ENCODE measurements at regions not wholly inside any gene's neighbourhood (a gene's known extent, or its start where the extent isn't known, plus 50 kb on each side); places are given as distances from the start of the nearest gene placed in this dataset.

GRCh38 chr4:24686866-24687692 lies 102.7 kb upstream of the DHX15 start:
- Histone ChIP-seq H3K27ac (ENCODE audit: low read length) (no peak overlapping the region), H3K9me3 (ENCODE audit: control insufficient read depth in 2 of 2, low read length in 2 of 2) (no peaks in the 10 kb centered on the region), H3K9ac (ENCODE audit: low read length in 2 of 2) (no peak overlapping the region), H3K27me3 (ENCODE audit: control insufficient read depth in 1 of 2, insufficient read depth in 2 of 2, low read length in 2 of 2) (no peaks in the 10 kb centered on the region), H3K4me3 (ENCODE audit: low read length in 2 of 2) (no peak overlapping the region), H3K4me1 (ENCODE audit: control insufficient read depth, insufficient read depth, low read length) (peaks cover 3% of the 10 kb centered on the region), H3K36me3 (ENCODE audit: control insufficient read depth in 2 of 2, insufficient read depth in 2 of 2, low read length in 2 of 2) (no peaks in the 10 kb centered on the region)

- Histone ChIP-seq H3K4me3 (ENCODE audit: low read length in 2 of 2) (no peak overlapping the region), H3K9me3 (ENCODE audit: control insufficient read depth in 2 of 2, low read length in 2 of 2) (peaks cover 4 to 6% of the 10 kb centered on the region in 2 donors), H3K36me3 (ENCODE audit: control insufficient read depth in 2 of 2, insufficient read depth in 2 of 2, low read length in 2 of 2) (no peaks in the 10 kb centered on the region), H3K27ac (ENCODE audit: low read length) (no peak overlapping the region), H3K9ac (ENCODE audit: low read length in 2 of 2) (no peak overlapping the region), H3K27me3 (ENCODE audit: control insufficient read depth in 1 of 2, insufficient read depth in 2 of 2, low read length in 2 of 2) (no peaks in the 10 kb centered on the region), H3K4me1 (ENCODE audit: control insufficient read depth, insufficient read depth, low read length) (peaks cover 3% of the 10 kb centered on the region)
Measured at GRCh38 chr4:24688453-24688852, 104.1 kb upstream of the DHX15 start.

DNA sequence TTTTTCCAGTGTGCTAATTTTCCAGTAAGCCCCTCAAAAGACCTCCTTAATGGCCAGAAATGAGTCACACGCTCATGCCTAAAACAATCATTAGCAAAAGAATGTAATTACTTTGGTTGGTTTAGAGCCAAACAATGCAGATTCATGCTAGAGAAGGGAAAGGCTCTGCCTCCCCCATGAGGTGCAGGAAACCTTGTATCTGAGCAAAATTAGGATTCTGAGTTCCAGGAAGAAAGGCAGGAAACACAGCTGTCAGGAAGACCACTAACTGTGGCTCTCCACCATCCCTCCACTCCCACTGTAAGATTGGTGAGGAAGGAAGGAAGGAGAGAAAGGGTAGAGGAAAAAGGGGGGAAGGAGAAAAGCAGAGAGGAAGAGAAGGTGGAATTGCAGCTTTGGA lies 104.9 kb upstream of the DHX15 start:
- Histone ChIP-seq H3K9ac (ENCODE audit: low read length in 2 of 2) (no peak overlapping the region), H3K9me3 (ENCODE audit: control insufficient read depth in 2 of 2, low read length in 2 of 2) (peaks cover 4 to 6% of the 10 kb centered on the region in 2 donors), H3K4me1 (ENCODE audit: control insufficient read depth, insufficient read depth, low read length) (peaks cover 3% of the 10 kb centered on the region), H3K27me3 (ENCODE audit: control insufficient read depth in 1 of 2, insufficient read depth in 2 of 2, low read length in 2 of 2) (no peaks in the 10 kb centered on the region), H3K4me3 (ENCODE audit: low read length in 2 of 2) (no peak overlapping the region), H3K27ac (ENCODE audit: low read length) (no peak overlapping the region), H3K36me3 (ENCODE audit: control insufficient read depth in 2 of 2, insufficient read depth in 2 of 2, low read length in 2 of 2) (no peaks in the 10 kb centered on the region)

- no peak overlapping the region for H3K4me3 ChIP-seq (ENCODE audit: low read length in 2 of 2)
- peaks cover 4 to 6% of the 10 kb centered on the region in 2 donors for H3K9me3 ChIP-seq (ENCODE audit: control insufficient read depth in 2 of 2, low read length in 2 of 2)
- no peak overlapping the region for H3K9ac ChIP-seq (ENCODE audit: low read length in 2 of 2)
- H3K4me1 ChIP-seq (ENCODE audit: control insufficient read depth, insufficient read depth, low read length) = peaks cover 3% of the 10 kb centered on the region
- no peaks in the 10 kb centered on the region for H3K27me3 ChIP-seq (ENCODE audit: control insufficient read depth in 1 of 2, insufficient read depth in 2 of 2, low read length in 2 of 2)
- no peak overlapping the region for H3K27ac ChIP-seq (ENCODE audit: low read length)
- no peaks in the 10 kb centered on the region for H3K36me3 ChIP-seq (ENCODE audit: control insufficient read depth in 2 of 2, insufficient read depth in 2 of 2, low read length in 2 of 2)
Measured at GRCh38 chr4:24690436-24690835, 104.9 kb upstream of the SOD3 start.

DNA sequence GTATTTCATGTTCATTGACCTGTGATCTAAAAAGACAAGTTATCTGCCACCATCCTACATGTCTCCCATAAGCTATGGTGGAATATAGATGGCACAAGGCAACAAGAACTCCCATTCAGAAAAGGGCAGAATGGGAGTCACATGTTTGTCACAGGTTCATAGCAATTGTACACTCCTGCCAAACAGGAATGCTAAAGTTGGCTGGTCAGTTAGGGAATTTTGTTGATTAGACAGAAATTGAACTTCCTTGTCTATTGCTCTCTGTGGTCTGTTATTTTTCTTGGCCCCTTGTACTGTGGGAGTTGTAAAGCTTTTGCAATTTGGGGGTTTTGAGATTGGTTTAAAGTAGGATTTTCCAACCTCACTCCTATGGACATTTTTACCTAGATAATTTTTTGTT lies 101.7 kb upstream of the SOD3 start:
- Histone ChIP-seq H3K9me3 (ENCODE audit: control insufficient read depth in 2 of 2, low read length in 2 of 2) (peaks cover 4 to 6% of the 10 kb centered on the region in 2 donors), H3K4me1 (ENCODE audit: control insufficient read depth, insufficient read depth, low read length) (no peaks in the 10 kb centered on the region), H3K9ac (ENCODE audit: low read length in 2 of 2) (no peak overlapping the region), H3K4me3 (ENCODE audit: low read length in 2 of 2) (no peak overlapping the region), H3K27me3 (ENCODE audit: control insufficient read depth in 1 of 2, insufficient read depth in 2 of 2, low read length in 2 of 2) (no peaks in the 10 kb centered on the region), H3K27ac (ENCODE audit: low read length) (no peak overlapping the region), H3K36me3 (ENCODE audit: control insufficient read depth in 2 of 2, insufficient read depth in 2 of 2, low read length in 2 of 2) (no peaks in the 10 kb centered on the region)

GRCh38 chr4:24700118-24700517 lies 95.3 kb upstream of the SOD3 start:
- H3K27ac ChIP-seq (ENCODE audit: low read length) = no peak overlapping the region
- no peak overlapping the region for H3K4me3 ChIP-seq (ENCODE audit: low read length in 2 of 2)
- H3K4me1 ChIP-seq (ENCODE audit: control insufficient read depth, insufficient read depth, low read length) = no peaks in the 10 kb centered on the region
- no peaks in the 10 kb centered on the region for H3K27me3 ChIP-seq (ENCODE audit: control insufficient read depth in 1 of 2, insufficient read depth in 2 of 2, low read length in 2 of 2)
- no peak overlapping the region for H3K9ac ChIP-seq (ENCODE audit: low read length in 2 of 2)
- H3K9me3 ChIP-seq (ENCODE audit: control insufficient read depth in 2 of 2, low read length in 2 of 2) = no peaks in the 10 kb centered on the region
- H3K36me3 ChIP-seq (ENCODE audit: control insufficient read depth in 2 of 2, insufficient read depth in 2 of 2, low read length in 2 of 2) = no peaks in the 10 kb centered on the region

DNA sequence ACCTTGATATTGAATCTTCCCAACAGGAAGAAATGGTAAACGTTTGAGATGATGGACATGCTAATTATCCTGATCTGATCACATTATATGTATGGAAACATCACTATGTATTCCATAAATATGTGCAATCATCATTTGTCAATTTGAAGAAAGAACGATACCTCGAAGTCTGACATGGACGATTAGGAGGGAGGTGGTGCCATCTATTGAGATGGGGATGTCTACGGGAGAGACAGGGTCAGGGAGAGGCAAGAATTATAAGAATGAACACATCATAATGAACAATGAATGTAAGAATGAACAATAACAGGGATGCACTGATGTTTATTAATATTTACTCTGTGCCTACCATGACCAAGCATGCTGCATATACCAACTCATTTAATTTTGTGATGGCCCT lies 93.7 kb upstream of the SOD3 start:
- Histone ChIP-seq H3K9ac (ENCODE audit: low read length in 2 of 2) (no peak overlapping the region), H3K27ac (ENCODE audit: low read length) (no peak overlapping the region), H3K9me3 (ENCODE audit: control insufficient read depth in 2 of 2, low read length in 2 of 2) (peaks cover 0 to 2% of the 10 kb centered on the region in 2 donors), H3K27me3 (ENCODE audit: control insufficient read depth in 1 of 2, insufficient read depth in 2 of 2, low read length in 2 of 2) (no peaks in the 10 kb centered on the region), H3K36me3 (ENCODE audit: control insufficient read depth in 2 of 2, insufficient read depth in 2 of 2, low read length in 2 of 2) (no peaks in the 10 kb centered on the region), H3K4me1 (ENCODE audit: control insufficient read depth, insufficient read depth, low read length) (no peaks in the 10 kb centered on the region), H3K4me3 (ENCODE audit: low read length in 2 of 2) (no peak overlapping the region)

GRCh38 chr4:24702281-24702680 lies 93.1 kb upstream of the SOD3 start:
- H3K27me3 ChIP-seq (ENCODE audit: control insufficient read depth in 1 of 2, insufficient read depth in 2 of 2, low read length in 2 of 2) = no peaks in the 10 kb centered on the region
- no peaks in the 10 kb centered on the region for H3K4me1 ChIP-seq (ENCODE audit: control insufficient read depth, insufficient read depth, low read length)
- H3K9me3 ChIP-seq (ENCODE audit: control insufficient read depth in 2 of 2, low read length in 2 of 2) = peaks cover 0 to 2% of the 10 kb centered on the region in 2 donors
- H3K4me3 ChIP-seq (ENCODE audit: low read length in 2 of 2) = no peak overlapping the region
- no peaks in the 10 kb centered on the region for H3K36me3 ChIP-seq (ENCODE audit: control insufficient read depth in 2 of 2, insufficient read depth in 2 of 2, low read length in 2 of 2)
- H3K9ac ChIP-seq (ENCODE audit: low read length in 2 of 2) = no peak overlapping the region
- H3K27ac ChIP-seq (ENCODE audit: low read length) = no peak overlapping the region

DNA sequence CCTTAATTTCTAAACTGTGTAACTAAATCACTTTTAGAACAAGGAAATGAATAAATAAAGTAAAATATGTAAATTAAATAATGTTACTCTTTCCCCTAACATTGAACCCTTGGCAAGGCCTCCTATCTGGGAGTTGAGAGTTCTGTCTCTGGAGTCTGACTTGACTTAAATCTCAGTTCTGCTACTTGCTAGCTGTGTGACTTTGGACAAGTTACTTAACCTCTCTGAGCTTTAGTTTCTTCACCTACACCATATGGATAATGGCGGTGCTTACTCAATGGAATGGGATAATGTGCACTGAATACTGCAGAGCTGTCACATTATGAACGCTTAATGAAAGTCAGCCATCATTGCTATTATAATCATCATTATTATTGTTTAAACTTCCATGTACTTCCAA lies 92.1 kb upstream of the SOD3 start:
- no peaks in the 10 kb centered on the region for H3K27me3 ChIP-seq (ENCODE audit: control insufficient read depth in 1 of 2, insufficient read depth in 2 of 2, low read length in 2 of 2)
- H3K4me1 ChIP-seq (ENCODE audit: control insufficient read depth, insufficient read depth, low read length) = no peaks in the 10 kb centered on the region
- no peaks in the 10 kb centered on the region for H3K36me3 ChIP-seq (ENCODE audit: control insufficient read depth in 2 of 2, insufficient read depth in 2 of 2, low read length in 2 of 2)
- H3K4me3 ChIP-seq (ENCODE audit: low read length in 2 of 2) = no peak overlapping the region
- H3K27ac ChIP-seq (ENCODE audit: low read length) = no peak overlapping the region
- H3K9me3 ChIP-seq (ENCODE audit: control insufficient read depth in 2 of 2, low read length in 2 of 2) = peaks cover 0 to 2% of the 10 kb centered on the region in 2 donors
- no peak overlapping the region for H3K9ac ChIP-seq (ENCODE audit: low read length in 2 of 2)

GRCh38 chr4:24704149-24704548 lies 91.2 kb upstream of the SOD3 start:
- Histone ChIP-seq H3K27me3 (ENCODE audit: control insufficient read depth in 1 of 2, insufficient read depth in 2 of 2, low read length in 2 of 2) (no peaks in the 10 kb centered on the region), H3K9me3 (ENCODE audit: control insufficient read depth in 2 of 2, low read length in 2 of 2) (peaks cover 0 to 2% of the 10 kb centered on the region in 2 donors), H3K9ac (ENCODE audit: low read length in 2 of 2) (no peak overlapping the region), H3K27ac (ENCODE audit: low read length) (no peak overlapping the region), H3K36me3 (ENCODE audit: control insufficient read depth in 2 of 2, insufficient read depth in 2 of 2, low read length in 2 of 2) (no peaks in the 10 kb centered on the region), H3K4me3 (ENCODE audit: low read length in 2 of 2) (no peak overlapping the region), H3K4me1 (ENCODE audit: control insufficient read depth, insufficient read depth, low read length) (no peaks in the 10 kb centered on the region)

GRCh38 chr4:24705016-24705753 lies 90.2 kb upstream of the SOD3 start:
- Histone ChIP-seq H3K27ac (ENCODE audit: low read length) (no peak overlapping the region), H3K4me3 (ENCODE audit: low read length in 2 of 2) (no peak overlapping the region), H3K36me3 (ENCODE audit: control insufficient read depth in 2 of 2, insufficient read depth in 2 of 2, low read length in 2 of 2) (no peaks in the 10 kb centered on the region)

More at GRCh38 chr4:24705016-24705753, 90.2 kb upstream of the SOD3 start:
- H3K27me3 ChIP-seq (ENCODE audit: control insufficient read depth in 1 of 2, insufficient read depth in 2 of 2, low read length in 2 of 2) = no peaks in the 10 kb centered on the region
- peaks cover 0 to 2% of the 10 kb centered on the region in 2 donors for H3K9me3 ChIP-seq (ENCODE audit: control insufficient read depth in 2 of 2, low read length in 2 of 2)
- no peak overlapping the region for H3K9ac ChIP-seq (ENCODE audit: low read length in 2 of 2)
- no peaks in the 10 kb centered on the region for H3K4me1 ChIP-seq (ENCODE audit: control insufficient read depth, insufficient read depth, low read length)

Data from stomach smooth muscle (tissue), 2 donors.